HFF-Myc (cell line): ENCODE measurements at regions not wholly inside any gene's neighbourhood (a gene's known extent, or its start where the extent isn't known, plus 50 kb on each side); places are given as distances from the start of the nearest gene placed in this dataset.

Experiments used
- DNase-seq: peaks from one replicate; pipeline ENCODE4 v3.0.0-alpha.2; 2011; ENCODE audit warnings: low read depth; ENCODE audit errors: extremely low read depth
- H3K4me3 ChIP-seq: replicated peaks from 2 replicates; pipeline ENCODE4 v1.5.1; 2011; ENCODE audit warnings: low read depth, mild to moderate bottlenecking, control low read depth, low read length
- CTCF ChIP-seq: IDR thresholded peaks from 2 replicates; pipeline ENCODE4 v1.5.1; 2012; ENCODE audit warnings: mild to moderate bottlenecking, low read depth, low read length, control low read depth; ENCODE audit errors: missing control alignments

GRCh38 chr2:163465440-163465839 lies 270.4 kb downstream of the FIGN start:
- DNase-seq: no peak
- TF ChIP-seq CTCF: no peak
- H3K4me3 ChIP-seq: no peak overlapping the region

- no peak for DNase-seq
- TF ChIP-seq CTCF: no peak
- H3K4me3 ChIP-seq: no peak overlapping the region
Measured at GRCh38 chr2:163463411-163463810, 272.4 kb downstream of the FIGN start.

- H3K4me3 ChIP-seq: no peak overlapping the region
- TF ChIP-seq CTCF: no peak
- DNase-seq: no peak
Measured at GRCh38 chr2:163462993-163463392, 272.8 kb downstream of the FIGN start.

- TF ChIP-seq CTCF: no peak
- no peak overlapping the region for H3K4me3 ChIP-seq
- no peak for DNase-seq
Measured at GRCh38 chr2:163459986-163460385, 275.8 kb downstream of the FIGN start.

GRCh38 chr2:163456953-163457743 lies 278.7 kb downstream of the FIGN start:
- no peak for TF ChIP-seq CTCF
- DNase-seq: no peak
- no peak overlapping the region for H3K4me3 ChIP-seq

GRCh38 chr2:163455815-163456214 lies 280.0 kb downstream of the FIGN start:
- no peak for TF ChIP-seq CTCF

GRCh38 chr2:163453920-163454319 lies 281.9 kb downstream of the FIGN start:
- no peak overlapping the region for H3K4me3 ChIP-seq
- DNase-seq: no peak
- no peak for TF ChIP-seq CTCF

More at GRCh38 chr2:163455815-163456214, 280.0 kb downstream of the FIGN start:
- no peak for DNase-seq
- no peak overlapping the region for H3K4me3 ChIP-seq
